Activated CD4-positive, alpha-beta T cell treated with anti-CD3 and anti-CD28 coated beads for 48 hours (primary cell): ENCODE measurements at regions not wholly inside any gene's neighbourhood (a gene's known extent, or its start where the extent isn't known, plus 50 kb on each side); places are given as distances from the start of the nearest gene placed in this dataset.
"Not testable (repeated sequence)": the region's sequence is repeated elsewhere in the genome, so short reads cannot be mapped to it uniquely, and the experiment has no call there.

Source experiments
- DNase-seq: peaks from one replicate; pipeline ENCODE4 v3.0.0-alpha.2; 2020

DNA sequence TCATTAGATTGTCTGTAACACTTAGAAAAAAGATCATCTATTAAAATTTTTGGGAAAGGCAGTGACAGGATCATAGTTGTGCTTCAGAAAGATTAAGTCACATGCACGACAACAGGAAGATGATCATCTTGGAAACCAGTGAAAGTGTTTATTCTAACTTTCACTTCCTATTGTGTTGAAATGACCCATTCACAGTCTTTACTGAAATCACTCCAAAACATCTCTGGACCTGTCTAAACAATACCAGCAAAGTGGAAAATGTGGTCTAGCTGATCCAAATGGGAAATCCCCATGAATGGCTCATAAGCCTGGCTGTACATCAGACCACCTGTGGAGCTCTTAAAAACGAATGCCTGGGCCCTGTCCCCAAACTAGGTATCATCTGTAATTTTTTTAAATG, 111.1 kb upstream of the ETV3 start:
- DNase-seq: peak; percentile 6

DNA sequence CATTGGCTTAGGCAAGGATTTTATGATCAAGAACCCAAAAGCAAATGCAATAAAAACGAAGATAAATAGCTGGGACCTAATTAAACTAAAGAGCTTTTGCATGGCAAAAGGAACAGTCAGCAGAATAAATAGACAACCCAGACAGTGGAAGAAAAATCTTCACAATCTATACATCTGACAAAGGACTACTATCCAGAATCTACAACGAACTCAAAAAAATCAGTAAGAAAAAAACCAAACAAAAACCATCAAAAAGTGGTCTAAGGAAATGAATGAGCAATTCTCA, 109.5 kb upstream of the ETV3 start:
- DNase-seq: not testable (repeated sequence)

GRCh38 chr1:157247005-157247763, 109.0 kb upstream of the ETV3 start:
- no peak for DNase-seq

GRCh38 chr1:157245823-157246222, 107.6 kb upstream of the ETV3 start:
- DNase-seq: no peak

DNA sequence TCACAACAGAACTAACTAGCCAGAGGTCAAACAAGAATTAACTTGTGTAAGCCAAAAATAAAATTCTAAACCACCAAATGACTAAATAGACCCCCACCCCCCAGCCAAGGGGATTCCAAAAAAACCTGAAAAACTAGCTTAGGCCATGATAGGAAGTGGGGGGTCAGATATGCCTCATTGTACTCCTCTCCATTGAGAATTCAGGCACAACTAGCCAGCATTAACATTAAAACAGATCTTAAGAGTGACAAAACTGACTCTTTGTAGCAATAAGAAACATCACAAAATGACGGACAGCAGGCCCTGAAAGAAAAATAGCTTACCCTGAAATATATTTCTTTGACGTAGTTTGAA, 103.0 kb upstream of the ETV3 start:
- DNase-seq: no peak

- no peak for DNase-seq
These were observed 102.4 kb upstream of the ETV3 start for GRCh38 chr1:157240495-157241184.

DNA sequence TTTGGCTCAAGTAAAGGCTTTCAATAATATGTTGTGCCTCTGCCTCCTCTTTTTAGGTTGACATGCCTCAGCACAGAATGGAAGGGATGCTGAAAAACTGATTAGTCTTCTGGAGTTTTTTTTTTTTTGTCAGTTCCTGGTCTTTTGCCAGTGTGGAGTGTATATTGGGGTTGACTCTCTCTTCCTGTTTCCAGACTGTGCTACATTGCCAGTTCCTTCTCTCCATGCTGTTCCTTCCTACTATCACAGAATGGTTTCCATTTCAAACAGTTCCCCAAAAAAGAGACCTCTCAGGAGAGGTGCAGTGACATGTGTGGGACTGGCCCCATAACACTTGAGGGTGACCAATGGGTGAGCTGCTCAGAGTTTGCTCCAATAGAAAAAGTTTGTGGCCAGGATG, 101.7 kb upstream of the ETV3 start:
- DNase-seq: no peak

DNA sequence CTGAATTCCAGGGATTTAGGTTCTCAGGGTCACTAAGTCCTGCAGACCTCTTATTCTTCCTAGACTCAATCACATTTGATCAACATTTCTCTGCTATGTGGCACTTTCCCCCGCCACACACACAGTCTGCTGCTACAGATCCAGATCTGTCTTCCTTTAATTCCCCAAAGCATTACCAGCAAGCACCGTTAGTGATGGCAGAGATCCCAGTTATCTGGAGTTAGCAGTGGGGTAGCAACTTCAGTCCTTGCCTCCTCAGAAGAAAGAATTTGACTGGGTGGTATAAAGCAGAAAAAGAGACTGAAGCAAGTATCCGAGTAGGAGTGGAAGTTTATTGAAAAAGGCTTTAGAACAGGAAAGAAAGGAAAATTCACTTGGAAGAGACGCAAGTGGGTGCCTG, 100.4 kb upstream of the ETV3 start:
- DNase-seq: no peak

- no peak for DNase-seq
These were observed 99.8 kb upstream of the ETV3 start for GRCh38 chr1:157237981-157238380.

- DNase-seq: no peak
These were observed 99.3 kb upstream of the ETV3 start for GRCh38 chr1:157237522-157237921.

- DNase-seq: no peak
These were observed 97.9 kb upstream of the ETV3 start for GRCh38 chr1:157236072-157236471.

DNA sequence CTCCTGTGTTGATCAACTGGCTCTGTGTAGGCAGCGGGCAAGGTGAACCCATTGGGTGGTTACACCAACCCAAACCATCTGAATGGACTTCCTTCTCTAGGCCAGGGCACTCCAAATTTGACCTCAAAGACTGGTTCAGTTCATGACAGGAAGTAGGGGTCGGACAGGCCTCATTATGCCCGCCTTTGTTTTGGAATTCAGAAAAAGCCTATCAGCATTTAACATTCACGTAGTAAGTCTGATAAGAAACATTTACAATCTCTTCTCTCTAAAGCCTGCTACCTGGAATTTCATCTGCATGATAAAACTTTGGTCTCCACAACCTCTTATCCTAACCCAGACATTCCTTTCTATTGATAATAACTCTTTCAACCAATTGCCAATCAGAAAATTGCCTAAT, 97.1 kb upstream of the ETV3 start:
- no peak for DNase-seq

GRCh38 chr1:157234705-157235273, 96.6 kb upstream of the ETV3 start:
- no peak for DNase-seq

- DNase-seq: no peak
These were observed 94.9 kb upstream of the ETV3 start for GRCh38 chr1:157233131-157233530.

- DNase-seq: no peak
These were observed 93.8 kb upstream of the ETV3 start for GRCh38 chr1:157231846-157232525.

GRCh38 chr1:157230500-157230899, 92.3 kb upstream of the ETV3 start:
- no peak for DNase-seq

DNA sequence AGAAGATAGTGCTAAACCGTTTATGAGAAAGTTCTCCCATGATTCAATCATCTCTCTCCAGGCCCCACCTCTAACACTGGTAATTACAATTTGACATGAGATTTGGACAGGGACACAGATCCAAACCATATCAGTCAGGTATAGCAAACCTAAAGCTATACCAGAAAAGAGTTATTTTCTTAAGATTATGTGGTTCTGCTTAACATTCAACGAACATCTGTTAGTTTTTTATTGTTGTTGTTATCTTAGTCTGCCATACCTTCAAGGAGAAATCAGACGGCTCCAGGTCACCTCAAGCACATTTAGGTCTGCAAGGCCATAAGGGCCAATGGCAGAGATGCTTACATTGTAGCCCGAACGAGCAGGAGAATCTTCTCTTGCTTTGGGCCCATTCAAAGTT, 89.5 kb upstream of the ETV3 start:
- DNase-seq: no peak

DNA sequence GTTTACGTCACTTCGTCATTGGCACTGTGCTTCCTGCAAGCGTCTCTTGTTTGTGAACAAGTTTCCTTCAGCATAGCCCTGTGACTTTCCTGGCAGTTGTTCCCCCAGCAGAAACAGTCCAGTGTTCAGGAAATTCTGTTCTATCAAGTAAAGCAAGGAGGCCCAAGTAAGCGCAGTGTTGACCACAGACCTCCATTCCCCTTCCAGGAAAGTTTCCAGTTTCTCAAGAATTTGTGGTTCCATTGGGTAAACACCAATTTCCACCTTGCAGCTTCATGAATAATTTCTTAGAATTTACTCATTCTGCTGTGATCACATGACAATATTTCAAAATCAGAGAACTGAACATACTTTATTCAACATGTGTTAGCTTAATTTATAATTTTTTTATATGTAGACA, 88.5 kb upstream of the ETV3 start:
- DNase-seq: no peak

DNA sequence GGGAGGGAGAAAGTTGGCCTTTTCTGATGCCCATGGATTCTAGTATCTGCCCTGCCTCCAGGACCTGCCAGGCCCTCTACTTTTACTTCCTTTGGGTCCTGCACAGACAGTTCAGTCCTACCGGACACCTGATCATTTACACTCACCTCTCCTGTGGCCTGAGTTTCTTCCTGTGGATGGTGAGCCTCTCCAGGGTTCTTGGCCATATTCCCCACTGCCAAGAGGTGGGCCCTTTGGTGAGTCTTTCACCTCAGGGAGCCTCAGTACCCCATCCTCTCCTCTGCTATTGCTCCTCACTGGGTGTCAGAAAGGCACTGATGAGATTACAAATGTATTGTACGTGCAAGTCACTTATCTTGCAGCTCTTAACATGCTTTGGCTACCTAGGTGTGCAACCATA, 81.4 kb upstream of the ETV3 start:
- DNase-seq: no peak

- no peak for DNase-seq
These were observed 81.0 kb upstream of the ETV3 start for GRCh38 chr1:157219182-157219581.

- DNase-seq: no peak
These were observed 80.5 kb upstream of the ETV3 start for GRCh38 chr1:157218671-157219070.

DNA sequence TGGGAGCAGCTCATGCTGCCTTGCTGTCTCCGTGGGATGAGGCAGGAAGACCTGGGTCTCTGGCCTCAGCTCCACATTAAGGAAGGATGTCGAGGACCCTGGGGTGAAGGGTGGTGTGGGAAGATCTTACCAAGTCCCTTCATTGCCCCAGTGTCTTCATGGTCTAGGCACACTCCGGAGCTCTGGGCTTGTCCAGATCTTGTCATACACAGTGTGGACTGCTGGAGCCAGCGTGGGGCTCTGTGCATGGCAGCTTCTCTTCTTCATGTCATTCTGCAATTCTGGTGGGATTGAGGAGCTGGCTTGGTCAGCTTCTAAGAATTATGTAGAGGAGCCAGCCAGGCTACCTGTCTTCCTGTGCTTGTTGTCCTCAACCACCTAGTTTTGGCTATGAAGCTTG, 79.3 kb upstream of the ETV3 start:
- DNase-seq: no peak

GRCh38 chr1:157213836-157214235, 75.6 kb upstream of the ETV3 start:
- DNase-seq: no peak

GRCh38 chr1:157209514-157209913, 71.3 kb upstream of the ETV3 start:
- no peak for DNase-seq
